ENCODE measurements at regions not wholly inside any gene's neighbourhood (a gene's known extent, or its start where the extent isn't known, plus 50 kb on each side); places are given as distances from the start of the nearest gene placed in this dataset.
"Not testable (repeated sequence)": the region's sequence is repeated elsewhere in the genome, so short reads cannot be mapped to it uniquely, and the experiment has no call there.

DNA sequence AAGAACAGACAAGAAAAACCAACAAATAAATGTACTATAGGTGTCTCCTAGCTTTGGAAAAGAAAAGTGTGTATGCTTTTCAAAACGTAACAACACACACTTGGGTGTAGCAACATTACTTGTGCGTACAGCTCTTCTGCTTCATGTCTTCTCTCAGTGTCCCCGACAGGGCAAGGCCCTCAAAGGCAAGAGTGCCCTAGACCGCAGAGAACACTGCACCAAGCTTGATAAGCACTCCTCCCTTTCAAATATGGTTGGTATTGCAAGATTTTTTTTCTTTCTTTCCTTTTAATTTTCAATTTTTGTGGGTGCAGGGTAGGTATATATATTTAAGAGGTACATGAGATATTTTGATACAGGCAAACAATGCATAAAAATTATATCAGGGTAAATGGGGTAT is 106.8 kb downstream of the EIF4E start:
- TF ChIP-seq, protein P1, sequence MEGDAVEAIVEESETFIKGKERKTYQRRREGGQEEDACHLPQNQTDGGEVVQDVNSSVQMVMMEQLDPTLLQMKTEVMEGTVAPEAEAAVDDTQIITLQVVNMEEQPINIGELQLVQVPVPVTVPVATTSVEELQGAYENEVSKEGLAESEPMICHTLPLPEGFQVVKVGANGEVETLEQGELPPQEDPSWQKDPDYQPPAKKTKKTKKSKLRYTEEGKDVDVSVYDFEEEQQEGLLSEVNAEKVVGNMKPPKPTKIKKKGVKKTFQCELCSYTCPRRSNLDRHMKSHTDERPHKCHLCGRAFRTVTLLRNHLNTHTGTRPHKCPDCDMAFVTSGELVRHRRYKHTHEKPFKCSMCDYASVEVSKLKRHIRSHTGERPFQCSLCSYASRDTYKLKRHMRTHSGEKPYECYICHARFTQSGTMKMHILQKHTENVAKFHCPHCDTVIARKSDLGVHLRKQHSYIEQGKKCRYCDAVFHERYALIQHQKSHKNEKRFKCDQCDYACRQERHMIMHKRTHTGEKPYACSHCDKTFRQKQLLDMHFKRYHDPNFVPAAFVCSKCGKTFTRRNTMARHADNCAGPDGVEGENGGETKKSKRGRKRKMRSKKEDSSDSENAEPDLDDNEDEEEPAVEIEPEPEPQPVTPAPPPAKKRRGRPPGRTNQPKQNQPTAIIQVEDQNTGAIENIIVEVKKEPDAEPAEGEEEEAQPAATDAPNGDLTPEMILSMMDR (optimal IDR thresholded peaks at IDR 0.05 in 1 of 3, IDR thresholded peaks at IDR 0.05 in 1 of 3, conservative IDR thresholded peaks at IDR 0.05 in 1 of 3; ENCODE audit: extremely low read depth in 1 of 3, insufficient read depth in 2 of 3, low read length in 3 of 3) = no peak
- TF ChIP-seq EZH2 (IDR thresholded peaks at IDR 0.05; ENCODE audit: low read length) = no peak
- H3K9me3 ChIP-seq (ENCODE audit: control insufficient read depth, low read depth, low read length) = no peaks in the 10 kb centered on the region
- no peaks in the 10 kb centered on the region for H4K20me1 ChIP-seq (ENCODE audit: control insufficient read depth, extremely low read depth, insufficient read depth, low read length)
- H3K27ac ChIP-seq (ENCODE audit: control insufficient read depth, insufficient read depth, low read length) = no peak overlapping the region
- H2AFZ ChIP-seq (ENCODE audit: control insufficient read depth, low read length) = no peak overlapping the region
- H3K36me3 ChIP-seq (ENCODE audit: control insufficient read depth in 2 of 2, extremely low read depth in 1 of 2, insufficient read depth in 2 of 2, low read length in 2 of 2) = no peaks in the 10 kb centered on the region
- no peak overlapping the region for H3K4me3 ChIP-seq (ENCODE audit: control insufficient read depth in 2 of 3, extremely low read depth in 1 of 3, insufficient read depth in 2 of 3, low read depth in 1 of 3, low read length in 3 of 3)
- H3K79me2 ChIP-seq (ENCODE audit: control insufficient read depth, insufficient read depth, low read length) = no peaks in the 10 kb centered on the region
- no peaks in the 10 kb centered on the region for H3K27me3 ChIP-seq (ENCODE audit: control insufficient read depth, extremely low read depth, insufficient read depth, low read length)
- DNase-seq (ENCODE audit: low read depth, low spot score) (no peak), FAIRE-seq (no peak)
- H3K4me2 ChIP-seq (ENCODE audit: control insufficient read depth, extremely low read depth, insufficient read depth, low read depth, low read length) = no peak overlapping the region
- H3K4me1 ChIP-seq (ENCODE audit: control insufficient read depth, extremely low read depth, insufficient read depth, low read length) = no peaks in the 10 kb centered on the region
- no peaks in the 10 kb centered on the region for H3K9me1 ChIP-seq (ENCODE audit: control insufficient read depth, extremely low read depth, insufficient read depth, low read length)
- H3K9ac ChIP-seq (ENCODE audit: control insufficient read depth, extremely low read depth, insufficient read depth, low read length) = no peak overlapping the region
- dilution Hi-C loops (cut with MboI; ENCODE audit: extremely low pct_ligation_motif_present, low sequenced_read_pairs) = no loop called here

GRCh38 chr4:98818116-98818515 is 110.8 kb downstream of the EIF4E start:
- H3K36me3 ChIP-seq (ENCODE audit: control insufficient read depth in 2 of 2, extremely low read depth in 1 of 2, insufficient read depth in 2 of 2, low read length in 2 of 2); H3K27ac ChIP-seq (ENCODE audit: control insufficient read depth, insufficient read depth, low read length); H3K9ac ChIP-seq (ENCODE audit: control insufficient read depth, extremely low read depth, insufficient read depth, low read length); H2AFZ ChIP-seq (ENCODE audit: control insufficient read depth, low read length); DNase-seq (ENCODE audit: low read depth, low spot score); H3K9me1 ChIP-seq (ENCODE audit: control insufficient read depth, extremely low read depth, insufficient read depth, low read length); dilution Hi-C loops (cut with MboI; ENCODE audit: extremely low pct_ligation_motif_present, low sequenced_read_pairs); H3K9me3 ChIP-seq (ENCODE audit: control insufficient read depth, low read depth, low read length); H3K4me3 ChIP-seq (ENCODE audit: control insufficient read depth in 2 of 3, extremely low read depth in 1 of 3, insufficient read depth in 2 of 3, low read depth in 1 of 3, low read length in 3 of 3); H3K4me2 ChIP-seq (ENCODE audit: control insufficient read depth, extremely low read depth, insufficient read depth, low read depth, low read length); H4K20me1 ChIP-seq (ENCODE audit: control insufficient read depth, extremely low read depth, insufficient read depth, low read length); H3K79me2 ChIP-seq (ENCODE audit: control insufficient read depth, insufficient read depth, low read length); H3K4me1 ChIP-seq (ENCODE audit: control insufficient read depth, extremely low read depth, insufficient read depth, low read length); H3K27me3 ChIP-seq (ENCODE audit: control insufficient read depth, extremely low read depth, insufficient read depth, low read length); FAIRE-seq: not testable (repeated sequence)

DNA sequence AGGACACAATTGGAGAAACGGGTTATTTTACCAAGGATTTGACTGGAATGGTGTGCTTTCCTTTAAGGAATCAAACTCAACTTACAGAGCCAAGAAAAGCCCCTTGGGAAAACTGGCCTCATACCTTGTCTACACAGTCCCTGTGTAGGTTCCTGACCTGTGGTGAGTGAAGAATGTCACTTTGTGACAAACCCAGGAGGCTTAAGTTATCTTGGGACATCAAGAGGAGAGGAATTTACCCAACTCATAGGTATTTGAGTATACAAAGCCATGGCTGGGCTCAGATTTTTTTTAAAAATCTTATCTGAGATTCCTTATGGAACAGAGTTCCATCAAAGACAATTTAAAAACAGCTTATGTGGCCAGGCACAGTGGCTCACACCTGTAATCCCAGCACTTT is 112.1 kb downstream of the EIF4E start:
- H3K9ac ChIP-seq (ENCODE audit: control insufficient read depth, extremely low read depth, insufficient read depth, low read length) = no peak overlapping the region
- no peaks in the 10 kb centered on the region for H3K27me3 ChIP-seq (ENCODE audit: control insufficient read depth, extremely low read depth, insufficient read depth, low read length)
- H3K4me3 ChIP-seq (ENCODE audit: control insufficient read depth in 2 of 3, extremely low read depth in 1 of 3, insufficient read depth in 2 of 3, low read depth in 1 of 3, low read length in 3 of 3) = no peak overlapping the region
- H2AFZ ChIP-seq (ENCODE audit: control insufficient read depth, low read length) = no peak overlapping the region
- H3K4me1 ChIP-seq (ENCODE audit: control insufficient read depth, extremely low read depth, insufficient read depth, low read length) = no peaks in the 10 kb centered on the region
- dilution Hi-C loops (cut with MboI; ENCODE audit: extremely low pct_ligation_motif_present, low sequenced_read_pairs) = no loop called here
- H3K4me2 ChIP-seq (ENCODE audit: control insufficient read depth, extremely low read depth, insufficient read depth, low read depth, low read length) = no peak overlapping the region
- H3K9me1 ChIP-seq (ENCODE audit: control insufficient read depth, extremely low read depth, insufficient read depth, low read length) = no peaks in the 10 kb centered on the region
- no peaks in the 10 kb centered on the region for H3K9me3 ChIP-seq (ENCODE audit: control insufficient read depth, low read depth, low read length)
- H3K27ac ChIP-seq (ENCODE audit: control insufficient read depth, insufficient read depth, low read length) = no peak overlapping the region
- H4K20me1 ChIP-seq (ENCODE audit: control insufficient read depth, extremely low read depth, insufficient read depth, low read length) = no peaks in the 10 kb centered on the region
- DNase-seq (ENCODE audit: low read depth, low spot score) = no peak
- no peak for FAIRE-seq
- no peak for TF ChIP-seq EZH2 (IDR thresholded peaks at IDR 0.05; ENCODE audit: low read length)
- H3K79me2 ChIP-seq (ENCODE audit: control insufficient read depth, insufficient read depth, low read length) = no peaks in the 10 kb centered on the region
- H3K36me3 ChIP-seq (ENCODE audit: control insufficient read depth in 2 of 2, extremely low read depth in 1 of 2, insufficient read depth in 2 of 2, low read length in 2 of 2) = no peaks in the 10 kb centered on the region
